CD4-positive, alpha-beta T cell treated with Interferon alpha-2 for 1 hour (primary cell): ENCODE measurements at regions not wholly inside any gene's neighbourhood (a gene's known extent, or its start where the extent isn't known, plus 50 kb on each side); places are given as distances from the start of the nearest gene placed in this dataset.
"Not testable (repeated sequence)": the region's sequence is repeated elsewhere in the genome, so short reads cannot be mapped to it uniquely, and the experiment has no call there.

ENCODE experiments used
- DNase-seq, 2 donors: peaks; one replicate each; pipeline ENCODE4 v3.0.0-alpha.2; 2020 to 2022

- not testable (repeated sequence) for DNase-seq
Observed at GRCh38 chr1:161454865-161455707, 50.2 kb upstream of the FCGR2A start.

- DNase-seq: not testable (repeated sequence)
Observed at GRCh38 chr1:161453950-161454864, 51.0 kb upstream of the FCGR2A start.

- not testable (repeated sequence) for DNase-seq
Observed at GRCh38 chr1:161451698-161452348, 53.4 kb upstream of the FCGR2A start.

GRCh38 chr1:161447760-161448332 is 57.4 kb upstream of the FCGR2A start:
- DNase-seq: not testable (repeated sequence)

GRCh38 chr1:161447040-161447759 is 58.1 kb upstream of the FCGR2A start:
- not testable (repeated sequence) for DNase-seq

GRCh38 chr1:161444725-161445124 is 60.5 kb upstream of the FCGR2A start:
- not testable (repeated sequence) for DNase-seq

GRCh38 chr1:161444255-161444654 is 61.0 kb upstream of the FCGR2A start:
- DNase-seq: not testable (repeated sequence)

- DNase-seq: peak; percentile 48 to 63
Observed at GRCh38 chr1:161440312-161440894, 64.9 kb upstream of the FCGR2A start.

- no peak for DNase-seq
Observed at GRCh38 chr1:161439280-161440232, 65.7 kb upstream of the FCGR2A start.

GRCh38 chr1:161433191-161433590 is 65.5 kb upstream of the CFAP126 start:
- not testable (repeated sequence) for DNase-seq

GRCh38 chr1:161432091-161432490 is 64.4 kb upstream of the CFAP126 start:
- no peak for DNase-seq

GRCh38 chr1:161427733-161428516 is 60.2 kb upstream of the CFAP126 start:
- peak in 1 of 2 donors; percentile 36 for DNase-seq

- not testable (repeated sequence) for DNase-seq
Observed at GRCh38 chr1:161422914-161423313, 55.2 kb upstream of the CFAP126 start.

GRCh38 chr1:161421456-161421855 is 53.8 kb upstream of the CFAP126 start:
- no peak for DNase-seq

- no peak for DNase-seq
Observed at GRCh38 chr1:161420763-161421455, 53.2 kb upstream of the CFAP126 start.

- not testable (repeated sequence) for DNase-seq
Observed at GRCh38 chr1:161417536-161417935, 49.9 kb upstream of the CFAP126 start.
